IPS-NIHi11 (cell line): ENCODE measurements at regions not wholly inside any gene's neighbourhood (a gene's known extent, or its start where the extent isn't known, plus 50 kb on each side); places are given as distances from the start of the nearest gene placed in this dataset.
A peak's percentile ranks its signal among the peaks of the same experiment; 100 is the strongest.

Source experiments
- DNase-seq: peaks from one replicate; pipeline ENCODE4 v3.0.0; 2012; ENCODE audit warnings: mixed read lengths, low spot score

DNA sequence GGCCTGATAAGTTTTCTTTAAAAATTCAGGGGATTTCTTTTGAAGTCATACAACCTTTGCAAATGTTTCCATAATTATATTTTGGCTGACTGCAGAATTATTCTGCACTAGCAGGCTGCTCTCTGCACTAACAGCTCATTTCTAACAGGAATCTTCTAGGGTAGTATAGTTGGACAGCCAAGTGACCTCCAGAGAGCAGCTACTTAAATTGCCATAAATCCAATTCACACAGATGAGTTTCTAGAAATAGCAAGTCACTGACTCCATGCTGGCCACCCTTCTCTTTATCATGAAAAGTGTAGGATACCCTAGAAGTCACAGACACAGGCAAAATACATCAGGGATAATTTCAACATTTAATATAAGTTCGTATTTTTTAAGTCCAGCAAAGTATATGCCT lies 110.9 kb upstream of the TARS1 start:
- DNase-seq, result no peak

DNA sequence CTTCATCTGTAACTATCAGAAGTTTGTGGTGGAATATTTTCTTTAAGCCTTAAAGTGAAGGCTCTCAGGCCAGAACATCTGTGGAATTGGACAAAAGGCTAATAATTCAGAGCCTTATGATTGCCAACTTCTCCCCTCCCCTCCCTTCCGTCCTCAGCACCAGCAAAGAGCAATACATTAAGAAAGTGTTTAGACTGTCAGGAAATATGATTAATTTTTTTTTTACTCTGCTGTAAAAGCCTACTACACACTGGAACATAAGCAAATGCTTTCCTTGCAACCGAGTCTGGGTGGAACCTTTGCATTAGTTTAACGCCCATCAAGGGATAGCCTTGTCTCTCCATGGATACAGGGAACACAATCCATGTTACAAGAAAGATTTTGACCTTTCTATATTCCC lies 110.3 kb upstream of the TARS1 start:
- no peak for DNase-seq

DNA sequence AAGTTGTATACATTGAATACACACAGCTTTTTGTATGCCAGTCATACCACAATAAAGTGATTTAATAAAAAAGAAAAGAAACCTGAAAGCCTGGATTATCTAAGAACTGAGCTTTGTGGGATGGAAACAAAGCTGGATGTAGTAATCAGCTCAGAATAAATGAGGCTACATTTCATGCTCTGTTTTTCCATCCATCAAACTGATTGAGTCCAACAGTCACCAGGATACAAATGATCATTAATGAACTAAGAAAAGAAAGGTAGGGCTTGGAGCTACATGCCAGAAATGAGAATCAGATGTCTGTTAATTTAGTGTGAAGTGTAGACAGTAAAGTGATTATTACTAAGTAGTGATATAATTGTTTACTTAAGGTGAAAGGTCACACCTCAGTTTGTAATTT lies 109.8 kb upstream of the TARS1 start:
- no peak for DNase-seq

DNA sequence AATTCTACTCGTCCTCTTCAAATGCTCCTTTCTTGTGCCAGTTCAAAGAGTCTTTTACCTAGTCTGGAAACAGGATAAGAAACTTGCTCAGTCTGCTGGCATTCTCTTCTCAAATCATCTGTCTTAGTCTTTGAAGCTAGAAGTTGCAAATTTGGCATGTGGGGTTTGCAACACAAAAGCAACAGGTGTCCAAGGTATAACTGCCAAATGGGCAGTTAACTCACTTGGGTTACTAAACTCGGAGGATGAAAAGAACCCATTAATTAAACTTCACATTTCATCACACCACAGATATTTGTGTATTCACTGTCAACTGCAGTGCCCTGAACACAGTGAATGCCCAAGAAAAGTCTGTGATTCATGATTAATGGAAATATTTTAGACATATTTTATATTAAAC lies 108.0 kb upstream of the TARS1 start:
- DNase-seq, result no peak

DNA sequence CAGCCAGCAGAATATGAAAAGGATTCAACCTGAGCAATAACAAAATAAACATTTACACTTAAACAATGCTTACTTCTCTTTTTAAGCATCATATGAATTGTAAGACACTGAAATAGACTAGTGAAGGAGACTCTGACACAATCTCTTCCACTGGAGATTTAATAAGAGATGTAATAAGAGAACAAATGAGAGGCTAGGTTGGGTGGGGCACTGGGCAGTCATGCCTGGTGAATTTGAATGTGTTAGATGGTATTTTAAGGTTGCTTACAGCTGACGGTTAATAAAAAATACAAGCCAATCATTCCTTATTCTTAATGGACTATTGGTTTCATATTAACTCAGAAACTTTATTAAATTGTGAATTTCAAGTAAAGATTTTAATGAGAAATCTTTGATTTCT lies 105.9 kb upstream of the TARS1 start:
- no peak for DNase-seq

DNA sequence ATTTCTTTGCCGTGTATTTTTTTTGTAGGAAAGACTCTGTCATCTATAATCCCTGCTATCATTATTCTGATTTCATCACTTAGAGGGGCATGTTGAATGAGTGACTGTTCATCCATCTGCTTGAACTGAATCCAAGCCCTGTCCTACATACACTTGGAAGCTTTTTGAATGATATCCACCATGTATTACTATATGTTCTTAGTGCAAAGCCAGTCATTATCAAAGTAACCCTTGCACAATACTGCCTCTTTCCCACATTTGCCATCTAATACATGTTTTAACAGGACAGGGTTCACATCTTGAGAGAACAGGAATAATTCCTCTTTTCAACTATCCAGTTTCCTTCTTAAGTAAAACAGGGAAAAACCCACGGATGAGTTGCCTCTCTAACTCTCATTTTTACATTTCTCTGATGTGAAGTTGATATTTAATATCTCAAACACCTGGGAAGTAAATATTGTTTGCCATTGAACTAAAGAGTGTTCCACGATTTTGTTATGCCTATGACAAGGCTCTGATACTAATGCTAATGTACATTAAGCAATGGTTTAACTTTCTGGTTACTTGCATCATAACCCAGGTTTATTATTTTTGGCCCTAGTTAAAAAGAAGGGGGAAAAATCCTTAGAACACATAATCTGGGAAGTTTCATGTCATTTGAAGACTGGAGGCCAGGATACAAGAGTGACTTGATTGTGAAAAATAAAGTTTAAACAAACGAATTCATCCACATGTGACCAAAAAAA lies 103.7 kb upstream of the TARS1 start:
- no peak for DNase-seq

DNA sequence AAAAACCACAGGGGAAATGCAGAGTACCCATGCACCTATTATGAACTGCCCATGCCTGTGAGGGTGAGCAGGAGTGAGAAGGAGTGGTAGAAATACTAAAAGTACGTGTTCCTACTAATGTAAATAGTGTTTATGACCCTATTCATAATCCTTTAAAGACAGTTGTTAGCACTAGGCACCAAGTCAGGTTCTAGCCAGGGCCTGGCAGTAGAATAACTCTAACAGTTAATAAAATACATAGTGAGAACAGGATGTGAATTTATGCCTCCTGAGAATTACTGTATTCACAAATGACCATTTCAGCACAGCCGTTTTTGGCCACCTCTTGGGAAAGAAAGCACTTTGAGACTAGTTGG lies 103.2 kb upstream of the TARS1 start:
- no peak for DNase-seq

DNA sequence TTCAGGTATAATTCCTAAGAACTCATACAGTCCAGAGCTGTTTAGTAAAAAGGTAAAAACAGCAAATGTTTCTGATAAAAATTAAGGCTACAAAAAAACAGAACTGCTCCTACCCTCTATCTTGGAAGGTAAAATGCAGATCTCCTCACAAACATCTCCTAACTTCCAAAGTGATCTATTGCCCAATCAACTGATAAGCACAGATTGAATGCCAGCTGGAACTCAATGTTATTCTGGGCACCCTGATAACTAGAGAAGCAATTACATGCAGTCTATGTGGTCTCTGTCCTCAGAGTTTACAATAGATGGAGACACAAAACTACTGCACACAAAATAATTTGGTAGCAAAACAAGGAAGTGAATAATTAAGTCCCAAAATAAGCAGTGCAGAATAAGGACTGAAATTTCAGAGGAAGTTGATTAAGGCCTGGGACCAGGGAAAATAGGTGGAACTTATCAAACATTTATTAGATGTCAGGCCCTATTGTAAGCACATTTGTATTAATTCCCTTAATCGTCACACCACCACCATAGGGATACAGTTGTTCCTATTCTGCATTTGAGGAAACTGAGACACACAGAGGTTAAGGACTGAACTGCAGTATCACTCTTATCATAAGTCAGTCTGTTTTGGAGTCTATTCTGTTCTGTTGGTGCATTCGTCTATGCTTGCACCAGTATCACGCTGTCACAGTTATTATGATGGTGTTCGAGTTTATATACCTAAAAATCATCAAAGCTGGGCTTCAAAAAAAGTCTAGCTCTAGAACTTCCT lies 102.2 kb upstream of the TARS1 start:
- no peak for DNase-seq

DNA sequence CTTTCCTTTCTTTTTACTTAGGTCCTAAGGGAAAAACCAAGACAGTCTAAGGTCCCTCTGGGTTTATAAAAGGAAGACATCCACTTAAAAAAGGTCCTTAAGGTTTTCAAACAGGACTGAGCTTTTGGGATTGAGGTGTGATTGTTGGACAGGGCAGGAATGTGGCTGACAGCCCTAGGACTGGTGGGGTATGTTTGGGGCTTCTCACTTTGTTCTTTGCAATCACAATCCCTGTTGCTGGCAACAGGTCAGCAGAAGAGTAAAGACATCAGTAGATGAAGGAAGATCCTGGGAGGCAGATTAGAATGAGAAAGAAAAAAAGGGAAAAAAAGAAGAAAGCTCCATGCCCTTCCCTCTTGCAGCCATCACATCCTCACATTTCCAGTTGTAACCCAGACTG lies 101.4 kb upstream of the TARS1 start:
- no peak for DNase-seq

DNA sequence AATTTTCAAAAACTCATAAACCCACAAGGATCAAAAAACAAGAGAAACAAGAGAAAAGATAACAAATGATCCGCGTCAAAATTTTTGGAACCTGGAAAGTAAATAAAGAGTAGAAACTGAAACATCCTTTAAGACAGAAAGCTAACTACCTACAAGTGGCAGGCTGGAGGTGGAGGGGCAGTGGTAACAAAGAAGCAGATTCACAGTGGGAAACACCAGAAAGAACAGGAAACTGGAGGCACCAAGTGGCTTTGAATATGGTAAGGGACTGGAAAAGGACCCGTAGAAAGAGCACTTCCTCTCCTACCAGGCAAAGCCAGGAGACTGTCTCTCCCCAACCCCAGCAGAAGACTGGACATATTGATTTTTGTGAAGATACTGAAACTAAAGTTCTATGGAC lies 100.6 kb upstream of the TARS1 start:
- DNase-seq, result peak; percentile 48

DNA sequence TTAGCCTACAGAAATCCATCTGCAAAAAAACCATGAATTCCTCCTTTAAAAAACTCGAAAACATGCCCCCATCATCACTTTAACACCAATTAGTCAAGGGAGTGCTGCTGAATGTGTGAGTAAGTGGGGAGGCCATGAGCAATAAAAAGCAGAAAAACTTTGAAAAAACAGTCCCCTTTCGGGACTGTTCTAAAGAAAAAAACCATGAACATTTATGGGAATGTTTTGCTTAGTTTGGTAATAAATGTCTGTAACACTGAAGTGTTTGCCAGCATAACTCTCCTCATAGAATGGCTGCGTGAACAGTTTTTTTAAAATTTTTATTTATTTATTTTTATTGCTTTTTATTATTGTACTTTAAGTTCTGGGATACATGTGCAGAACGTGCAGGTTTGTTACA lies 99.4 kb upstream of the TARS1 start:
- DNase-seq, result no peak

DNA sequence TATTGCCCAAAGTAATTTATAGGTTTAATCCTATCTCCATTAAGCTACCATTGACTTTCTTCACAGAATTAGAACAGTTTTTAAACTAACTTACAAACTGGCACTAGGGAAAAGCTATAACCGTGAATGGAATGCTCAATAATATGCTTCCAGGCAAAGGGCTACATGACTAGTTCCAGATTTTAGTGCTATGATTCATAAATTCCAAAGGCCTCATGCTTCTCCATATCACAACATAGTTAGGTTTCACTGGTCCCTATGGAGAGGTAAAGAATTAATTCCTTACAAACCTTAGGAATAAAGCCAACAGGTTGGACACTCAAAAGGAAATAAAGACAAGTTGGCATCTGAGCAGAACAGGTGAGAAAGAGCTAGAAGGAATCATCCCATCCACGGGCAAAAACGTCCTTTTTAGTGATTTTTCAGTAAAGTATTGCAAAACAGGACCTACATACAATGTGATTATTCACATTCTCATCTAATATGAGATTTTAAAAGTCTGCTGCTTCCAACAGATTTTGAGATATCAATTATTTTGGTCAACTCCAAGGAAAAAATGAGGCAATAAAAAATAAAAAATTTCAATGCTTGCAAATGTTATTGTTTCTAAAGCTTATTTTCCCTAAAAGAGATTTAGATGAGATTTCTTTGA lies 97.0 kb upstream of the TARS1 start:
- DNase-seq, result no peak

DNA sequence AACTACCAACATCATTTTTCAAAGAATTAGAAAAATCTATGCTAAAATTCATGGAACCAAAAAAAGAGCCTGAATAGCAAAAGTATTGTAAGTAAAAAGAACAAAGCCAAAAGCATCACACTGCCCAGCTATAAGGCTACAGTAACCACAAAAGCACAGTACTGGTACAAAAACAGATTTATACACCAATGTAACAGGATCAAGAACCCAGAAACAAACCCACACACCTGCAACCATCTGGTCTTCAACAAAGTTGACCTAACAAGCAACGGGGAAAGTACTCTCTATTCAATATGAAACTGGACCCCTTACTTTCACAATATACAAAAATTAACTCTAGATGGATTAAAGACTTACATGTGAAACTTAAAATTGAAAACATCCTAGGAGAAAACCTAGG lies 94.2 kb upstream of the TARS1 start:
- DNase-seq, result no peak

DNA sequence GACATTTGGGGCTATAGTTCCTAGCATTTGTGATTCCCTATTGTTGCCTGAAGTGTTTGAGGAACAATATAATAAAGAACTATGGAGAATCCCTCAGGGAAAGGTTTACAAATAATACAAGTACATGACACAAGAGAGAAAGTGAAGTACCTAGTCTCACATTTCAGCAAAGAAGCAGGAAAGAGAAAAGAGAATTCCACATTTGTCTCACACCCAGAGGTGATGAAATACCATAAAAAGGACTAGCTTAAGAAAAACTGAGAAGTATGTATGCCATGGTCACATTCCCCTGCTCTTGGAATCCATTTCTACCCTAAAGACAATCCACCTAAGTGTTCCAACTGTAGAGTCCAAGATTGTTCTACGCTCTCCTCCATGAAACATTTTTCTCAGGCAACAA lies 79.0 kb upstream of the TARS1 start:
- DNase-seq, result no peak

DNA sequence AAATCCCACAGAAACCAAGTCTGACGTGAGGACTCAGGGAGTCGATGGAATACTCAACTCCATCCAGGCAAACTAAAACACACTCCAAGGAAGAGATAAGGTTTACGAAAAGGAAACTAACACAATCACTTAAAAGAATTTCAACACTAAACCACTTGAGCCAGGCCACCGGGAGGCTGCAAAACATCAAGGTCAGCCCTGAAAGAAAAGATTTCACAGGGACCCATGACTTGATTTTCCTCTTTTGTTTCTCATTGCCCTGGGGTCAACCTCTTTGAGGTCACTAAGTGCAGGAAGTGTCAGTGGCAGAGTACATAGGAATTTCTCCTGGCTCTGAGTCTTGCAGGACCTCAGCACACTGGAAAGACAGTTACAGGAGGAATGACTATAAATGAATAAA lies 77.8 kb upstream of the TARS1 start:
- peak; percentile 25 for DNase-seq

DNA sequence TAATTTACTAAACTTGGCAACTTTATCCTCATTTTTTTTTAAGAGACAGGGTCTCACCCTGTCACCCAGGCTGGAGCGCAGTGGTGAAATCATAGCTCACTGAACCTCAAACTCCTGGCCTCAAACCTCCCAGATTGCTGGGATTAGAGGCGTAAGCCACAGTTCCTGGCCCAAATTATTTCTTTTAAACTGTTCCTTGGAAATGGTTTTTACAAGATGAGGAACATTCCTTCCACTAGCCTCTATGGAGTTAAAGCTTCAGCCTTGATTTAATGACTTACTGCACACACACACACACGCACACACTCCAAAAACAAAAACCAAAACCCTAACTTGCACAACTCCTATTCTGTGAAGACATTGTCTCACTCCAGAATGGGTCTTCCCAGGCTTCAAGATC lies 77.2 kb upstream of the TARS1 start:
- no peak for DNase-seq

DNA sequence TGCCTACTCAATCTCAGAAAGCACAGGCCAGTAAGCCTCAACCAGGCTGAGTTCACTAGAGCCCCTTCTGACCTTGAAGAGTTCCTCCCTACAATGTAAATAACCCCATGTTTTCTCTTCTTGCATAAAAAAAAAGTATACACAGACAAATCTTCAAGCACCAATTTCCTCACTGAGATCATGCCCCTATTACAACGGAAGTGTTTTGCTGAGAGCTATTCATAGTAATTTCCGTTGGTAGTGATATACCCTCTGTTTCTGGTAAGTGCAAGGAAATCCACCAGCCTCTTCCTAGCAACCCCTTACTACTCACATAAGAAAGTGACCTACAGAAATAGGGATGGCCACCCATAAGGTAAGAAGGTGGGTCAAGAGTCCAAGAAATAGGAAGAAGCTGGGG lies 76.4 kb upstream of the TARS1 start:
- no peak for DNase-seq

DNA sequence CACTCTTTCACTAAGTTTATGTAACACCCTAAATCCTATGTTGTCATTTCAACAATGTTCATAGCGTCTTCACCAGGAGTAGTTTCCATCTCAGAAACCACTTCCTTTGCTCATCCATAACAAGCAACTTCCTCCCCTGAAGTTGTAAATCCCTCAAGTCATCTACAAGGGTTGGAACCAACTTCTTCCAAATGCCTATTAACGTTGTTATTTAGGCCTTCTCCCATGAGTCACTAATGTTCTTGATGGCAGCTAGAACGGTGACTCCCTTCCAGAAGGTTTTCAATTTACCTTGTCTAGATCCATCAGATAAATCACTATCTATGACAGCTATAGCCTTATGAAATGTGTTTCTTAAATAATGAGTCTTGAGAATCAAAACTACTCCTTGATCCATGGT lies 73.3 kb upstream of the TARS1 start:
- no peak for DNase-seq

DNA sequence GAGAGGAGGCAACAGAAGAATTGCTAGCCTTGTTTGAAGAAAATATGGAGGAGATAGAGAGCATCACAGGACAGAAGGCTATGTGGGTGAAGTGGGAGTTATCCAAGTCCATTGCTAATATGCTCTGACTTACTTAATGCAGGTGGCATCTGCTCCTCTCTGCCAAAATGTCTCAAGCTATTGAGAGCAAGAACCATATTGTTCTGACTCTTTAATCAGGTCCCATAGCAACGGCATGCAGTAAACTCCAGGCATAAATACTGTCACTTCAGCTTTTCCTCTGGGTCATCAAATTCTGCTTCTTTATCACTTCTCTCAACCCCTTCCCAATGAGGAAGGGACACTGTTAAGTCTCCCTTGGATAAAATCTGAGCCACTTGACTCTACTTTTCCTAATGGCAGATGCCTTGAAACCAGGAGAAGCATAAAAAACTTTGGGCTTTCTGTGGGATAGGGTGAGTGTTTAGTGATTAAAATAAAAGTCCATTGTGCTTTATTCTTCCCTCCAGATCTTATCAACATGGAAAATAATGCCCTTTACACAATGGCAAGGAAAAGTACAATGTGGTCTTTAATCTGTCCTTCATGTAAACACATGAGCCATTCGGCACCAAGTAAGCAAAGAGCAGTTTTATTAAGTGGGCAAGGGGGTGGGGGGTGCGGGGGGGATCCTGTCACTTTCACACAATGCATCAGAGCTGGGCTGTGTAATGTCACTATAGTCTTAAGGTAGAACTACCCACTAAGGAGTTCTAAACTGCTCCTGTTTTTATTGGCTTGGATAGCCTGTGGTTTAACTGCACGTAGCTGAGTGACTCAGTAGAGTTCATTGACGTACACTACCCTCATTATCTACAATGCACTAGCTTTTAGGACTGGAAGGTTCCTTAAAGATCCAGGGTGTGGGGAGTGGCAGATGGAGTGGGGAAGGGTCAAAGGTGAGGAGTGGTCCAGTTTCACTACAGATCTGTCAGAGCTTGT lies 71.0 kb upstream of the TARS1 start:
- DNase-seq, result no peak

DNA sequence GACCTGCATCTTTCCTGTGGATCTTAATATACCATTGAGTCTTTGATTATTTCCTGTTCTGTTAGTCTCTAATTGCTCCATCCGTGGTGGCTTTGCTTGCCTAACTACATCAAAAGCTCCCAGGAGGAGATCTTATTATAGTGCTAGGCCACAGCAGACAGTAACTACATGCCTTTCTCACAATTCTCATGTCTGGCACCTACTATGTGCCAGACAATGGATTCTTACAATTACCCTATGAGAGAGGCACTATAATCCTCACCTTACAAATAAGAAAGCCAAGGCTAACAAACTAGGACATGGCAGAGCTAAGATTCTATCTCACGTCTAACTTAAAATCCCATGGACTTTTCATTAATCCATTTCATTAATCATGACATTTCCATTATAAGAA lies 70.3 kb upstream of the TARS1 start:
- no peak for DNase-seq

DNA sequence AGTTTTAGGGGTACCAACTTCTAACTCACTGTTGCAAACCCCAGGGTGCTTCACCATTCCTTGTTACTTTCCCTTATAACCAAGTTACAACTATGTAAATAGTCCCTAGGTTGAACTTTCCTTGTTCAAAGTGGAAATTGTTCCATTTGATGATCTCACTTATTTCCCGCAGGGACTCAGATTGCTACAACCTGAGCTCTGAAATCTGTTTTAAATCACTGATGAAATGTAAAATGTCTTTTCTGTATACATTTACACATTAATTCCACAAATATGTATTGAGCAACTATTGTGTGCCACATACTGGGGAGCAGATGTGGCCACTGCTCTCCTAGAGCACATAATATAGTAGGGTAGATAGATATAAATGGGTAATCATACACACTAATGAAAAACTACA lies 69.1 kb upstream of the TARS1 start:
- DNase-seq, result no peak
